ENCODE measurements at regions not wholly inside any gene's neighbourhood (a gene's known extent, or its start where the extent isn't known, plus 50 kb on each side); places are given as distances from the start of the nearest gene placed in this dataset.
A peak's percentile ranks its signal among the peaks of the same experiment; 100 is the strongest.
"Not testable (repeated sequence)": the region's sequence is repeated elsewhere in the genome, so short reads cannot be mapped to it uniquely, and the experiment has no call there.

DNA sequence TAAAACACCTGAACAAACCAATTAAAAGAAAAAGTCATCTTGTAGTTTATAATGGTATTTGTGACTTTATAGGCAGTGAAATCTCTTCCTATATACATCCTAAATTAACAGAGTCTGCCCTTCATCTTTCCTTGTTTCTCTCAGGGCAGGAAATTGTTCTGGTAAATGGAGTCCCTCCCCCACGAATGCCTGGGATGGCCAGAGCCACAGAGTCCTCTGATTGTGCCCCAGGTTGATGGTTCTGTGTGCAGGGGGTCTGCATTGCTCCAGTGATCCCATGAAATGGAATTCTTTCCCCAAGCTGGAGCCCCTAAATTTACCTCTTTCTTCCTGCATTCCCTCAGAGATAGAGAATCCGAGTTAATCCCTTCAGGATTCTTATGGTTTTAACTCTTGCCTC is 155.5 kb downstream of the MTX2 start:
- no peak for DNase-seq (ENCODE audit: low read depth)

DNA sequence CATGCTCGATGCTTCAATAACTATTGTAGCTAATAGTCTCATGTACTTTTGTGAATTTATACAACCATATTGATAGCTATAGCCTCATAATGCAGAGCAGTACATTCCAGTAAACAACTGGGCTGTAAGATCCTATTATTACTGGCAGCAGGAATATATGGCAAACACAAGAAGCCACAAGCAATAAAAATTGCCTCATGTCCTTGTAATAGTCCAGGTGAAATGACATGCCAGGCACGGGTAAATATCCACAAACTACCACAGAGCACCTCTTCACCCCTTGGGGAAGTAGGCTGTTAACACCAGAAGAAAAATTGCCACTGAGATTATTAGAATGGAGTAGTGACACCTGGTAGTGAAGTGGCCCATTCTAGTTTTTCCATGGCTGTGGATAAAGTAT is 158.3 kb downstream of the MTX2 start:
- DNase-seq (ENCODE audit: low read depth), result no peak

DNA sequence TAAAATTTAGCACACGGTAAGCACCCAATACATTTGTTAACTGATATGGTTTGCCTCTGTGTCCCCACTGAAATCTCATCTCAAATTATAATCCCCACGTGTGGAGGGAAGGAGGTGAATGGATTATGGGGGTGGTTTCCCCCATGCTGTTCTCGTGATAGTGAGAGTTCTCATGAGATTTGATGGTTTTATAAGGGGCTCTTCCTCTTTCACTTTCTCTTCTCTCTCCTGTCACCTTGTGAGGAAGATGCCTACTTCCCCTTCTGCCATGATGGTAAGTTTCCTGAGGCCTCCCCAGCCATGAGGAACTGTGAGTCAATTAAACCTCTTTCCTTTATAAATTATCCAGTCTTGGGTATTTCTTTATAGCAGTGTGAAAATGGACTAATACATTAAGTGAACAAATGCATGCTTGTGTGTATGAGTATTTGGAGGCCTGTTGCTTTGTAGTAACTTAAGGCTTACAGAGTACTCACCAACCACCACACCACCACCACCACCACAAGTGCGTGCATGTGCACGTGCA is 159.8 kb downstream of the MTX2 start:
- not testable (repeated sequence) for DNase-seq (ENCODE audit: low read depth)

DNA sequence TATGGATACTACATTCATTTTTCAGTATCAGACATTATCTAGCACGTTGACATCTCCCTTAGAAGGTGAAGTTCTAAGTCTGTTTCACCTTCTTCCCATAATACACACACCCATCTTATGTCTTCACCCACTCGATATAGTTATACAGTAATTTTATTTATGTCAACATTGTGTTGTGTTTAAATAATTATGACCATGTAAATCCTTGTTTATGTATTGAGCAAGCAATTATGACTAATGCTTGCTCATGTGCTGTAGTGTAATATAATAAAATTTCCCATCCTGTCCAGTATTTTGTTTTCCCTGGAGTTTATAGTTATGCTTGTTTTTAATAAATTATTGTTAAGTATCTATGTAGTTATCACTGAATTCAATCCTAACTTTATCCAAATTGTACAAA is 163.2 kb downstream of the MTX2 start:
- no peak for DNase-seq (ENCODE audit: low read depth)

DNA sequence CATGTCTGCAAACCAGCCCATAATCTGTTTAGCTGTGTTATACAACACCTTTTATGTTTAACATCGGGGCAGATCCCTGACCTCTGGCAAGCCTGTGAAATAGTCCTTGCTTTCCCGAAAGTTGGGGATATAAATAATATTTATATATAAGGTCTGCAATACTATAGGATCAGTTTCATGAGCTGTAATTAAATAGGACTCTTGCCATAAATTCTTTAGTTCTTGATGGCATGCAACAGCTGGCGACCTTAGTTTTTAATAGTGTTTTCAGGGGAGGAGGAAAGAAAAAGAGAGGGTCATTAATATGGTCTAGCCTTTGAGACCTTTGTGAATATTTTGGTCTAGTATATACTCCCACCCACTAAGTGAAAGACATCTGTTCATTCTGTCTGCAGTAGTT is 166.5 kb downstream of the MTX2 start:
- no peak for DNase-seq (ENCODE audit: low read depth)

DNA sequence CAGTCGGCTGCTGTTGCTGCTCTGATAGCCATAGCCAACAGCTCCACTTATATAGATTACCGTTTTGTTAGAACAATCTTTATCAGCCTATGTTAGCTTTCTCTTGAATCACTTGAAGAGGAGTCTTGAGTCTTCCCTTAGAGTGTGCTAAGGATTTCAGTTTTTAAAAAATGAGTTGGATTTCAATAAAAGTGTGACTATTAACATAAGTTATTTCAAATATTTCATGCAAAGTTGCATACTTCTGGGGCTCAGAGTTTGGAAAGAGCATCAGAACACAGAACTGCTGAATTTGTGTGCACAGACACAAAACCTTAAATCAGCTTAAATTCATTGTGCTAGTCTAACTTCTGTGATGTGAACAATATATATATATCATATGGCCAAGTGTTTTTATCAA is 174.7 kb downstream of the MTX2 start:
- DNase-seq (ENCODE audit: low read depth), result no peak

DNA sequence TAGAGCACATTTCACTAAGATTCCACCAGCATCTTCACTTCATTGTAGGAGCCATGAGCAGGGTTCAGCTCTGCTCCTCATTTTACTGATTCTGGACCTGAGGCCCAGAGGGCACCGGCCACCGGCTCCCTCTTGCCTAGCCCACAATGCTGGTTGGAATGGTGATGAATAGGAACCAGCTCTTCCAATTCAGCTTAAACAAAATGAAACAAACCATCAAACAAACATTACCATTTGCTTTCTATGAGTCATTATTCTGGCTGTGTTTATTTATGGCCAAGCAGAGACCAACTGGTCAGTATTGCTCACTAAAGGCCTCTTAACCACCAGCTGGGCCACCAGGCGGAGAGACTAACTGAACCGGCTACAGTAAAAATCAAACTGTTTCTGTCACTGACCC is 176.7 kb downstream of the MTX2 start:
- peak; percentile 39 for DNase-seq (ENCODE audit: low read depth)

DNA sequence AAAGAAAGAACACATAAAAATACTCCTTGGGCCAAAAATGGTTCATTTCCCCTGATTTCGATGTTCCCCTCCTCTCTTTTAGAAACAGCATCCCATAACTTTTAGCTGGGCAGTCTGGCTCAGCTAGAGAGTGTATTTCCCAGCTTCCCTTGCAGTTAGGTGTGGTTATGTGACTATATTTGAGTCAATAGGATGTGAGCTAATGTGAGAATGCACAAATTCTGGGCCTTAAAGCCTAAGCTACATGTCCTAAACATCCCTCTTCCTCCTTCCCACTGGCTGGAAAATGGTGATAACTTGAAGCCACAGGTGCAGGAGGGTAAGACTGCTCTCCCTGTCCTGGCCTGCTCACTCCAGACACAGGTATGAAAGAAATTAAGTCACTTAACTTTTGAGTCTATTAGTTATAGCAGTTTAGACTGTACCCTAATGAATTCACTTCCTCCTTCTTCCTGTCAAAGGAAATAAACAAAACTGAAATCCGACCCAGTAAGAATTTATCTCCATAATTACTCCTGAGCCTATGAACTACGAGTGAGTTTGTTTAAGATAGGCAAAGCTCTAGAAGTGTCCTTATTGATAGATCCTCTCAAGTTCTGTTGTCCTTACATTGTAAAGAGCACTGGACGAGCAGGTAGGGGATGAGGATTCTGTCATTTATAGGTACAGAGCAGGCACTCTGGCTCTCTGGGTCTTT is 177.6 kb downstream of the MTX2 start:
- DNase-seq (ENCODE audit: low read depth), result peak; percentile 17

DNA sequence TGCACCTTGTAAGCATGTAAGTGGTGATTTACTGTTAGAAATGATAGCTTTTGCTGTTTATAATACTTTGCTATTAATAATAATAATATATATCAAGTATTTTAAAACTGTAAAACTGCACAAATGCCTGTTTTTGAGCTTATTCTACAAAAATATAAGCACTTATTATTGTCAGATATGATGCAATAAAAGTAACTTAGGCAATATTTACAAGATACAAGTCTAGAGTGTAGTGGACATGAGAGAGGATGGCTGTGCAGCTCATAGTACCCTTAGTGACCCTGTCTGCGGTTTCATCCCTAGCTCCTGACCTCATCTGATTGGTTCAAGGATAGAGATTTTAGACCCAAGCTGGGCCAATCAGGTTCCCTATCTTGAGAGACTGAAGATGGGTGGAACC is 178.4 kb downstream of the MTX2 start:
- no peak for DNase-seq (ENCODE audit: low read depth)

DNA sequence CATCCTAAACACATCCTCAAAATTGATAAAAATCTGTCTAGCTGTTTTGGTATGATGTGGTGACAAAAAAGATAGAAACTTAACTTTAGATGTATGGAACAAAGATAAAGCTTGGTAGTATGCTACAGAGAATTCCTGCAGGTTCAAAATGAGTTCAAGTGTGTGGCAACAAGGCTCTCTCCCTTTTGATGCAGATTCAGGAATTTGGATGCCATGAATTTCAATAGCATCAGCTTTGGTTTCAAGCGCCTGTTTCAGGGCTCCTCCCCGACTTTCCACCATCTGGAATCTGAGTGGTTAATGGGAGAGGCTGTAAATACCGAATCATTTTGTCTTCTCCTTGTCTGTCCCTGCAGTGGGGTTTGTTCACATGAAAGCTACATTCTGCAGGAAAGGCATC is 180.6 kb downstream of the MTX2 start:
- DNase-seq (ENCODE audit: low read depth), result no peak

DNA sequence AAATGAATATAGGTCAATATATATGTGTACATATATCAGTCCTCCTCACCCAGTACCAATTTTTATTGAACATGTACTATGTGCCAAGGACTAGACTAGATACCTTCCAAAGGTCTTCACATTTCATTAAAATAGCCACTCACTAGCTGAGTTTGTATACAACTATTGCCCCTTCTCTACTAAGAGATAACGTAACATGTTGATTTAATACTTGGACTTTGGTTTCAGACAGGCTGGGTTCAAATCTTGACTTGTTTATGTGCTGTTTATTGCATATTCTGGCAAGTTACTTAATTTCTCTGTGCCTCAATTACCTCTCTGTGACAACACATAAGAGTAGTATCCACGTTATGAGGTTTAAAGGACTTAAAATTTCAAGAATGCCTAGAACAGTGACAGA is 184.5 kb downstream of the MTX2 start:
- no peak for DNase-seq (ENCODE audit: low read depth)

DNA sequence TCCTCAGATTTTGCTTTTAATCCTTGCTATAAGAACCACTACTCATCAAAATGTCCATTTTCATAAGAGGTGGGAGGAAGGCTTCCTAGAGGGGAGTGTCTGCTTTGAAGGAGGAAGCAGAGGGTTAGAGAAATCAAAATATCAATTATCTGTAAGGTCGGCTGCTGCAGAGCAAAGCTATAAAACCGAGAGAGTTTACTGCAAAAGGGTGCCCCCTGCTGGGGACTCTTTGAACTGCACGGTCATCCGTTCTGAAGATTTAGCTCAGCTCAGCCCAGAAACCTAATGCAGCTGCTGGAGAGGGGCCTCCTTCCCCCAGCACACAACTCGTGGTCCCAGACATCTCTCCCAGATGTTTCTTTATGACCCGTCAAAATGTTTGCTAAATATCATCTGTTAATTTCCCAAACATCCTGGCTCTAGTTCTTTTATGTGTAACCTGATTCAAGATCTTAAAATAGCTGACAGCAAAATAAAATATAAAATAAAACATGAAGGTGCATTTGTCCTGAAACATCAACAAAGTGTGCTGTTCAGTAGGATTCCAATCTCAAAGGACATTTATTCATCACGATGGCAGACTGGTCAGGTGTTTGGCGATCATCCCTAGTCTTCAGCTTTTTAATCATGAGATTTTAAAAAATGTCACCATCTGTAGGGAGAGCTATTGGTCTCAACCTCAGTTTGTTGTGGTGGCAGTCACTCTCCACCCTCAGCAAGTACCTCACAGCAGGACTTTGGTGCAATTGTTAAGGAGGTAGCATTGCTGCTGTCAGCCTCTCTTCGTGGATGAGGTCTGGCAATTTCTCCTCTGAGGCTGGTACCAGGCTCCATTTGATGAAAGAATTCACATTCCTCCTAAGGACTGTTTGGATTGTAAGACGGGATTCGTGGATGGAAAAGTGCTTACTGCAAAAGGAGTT is 185.9 kb downstream of the MTX2 start:
- DNase-seq (ENCODE audit: low read depth), result peak; percentile 58

DNA sequence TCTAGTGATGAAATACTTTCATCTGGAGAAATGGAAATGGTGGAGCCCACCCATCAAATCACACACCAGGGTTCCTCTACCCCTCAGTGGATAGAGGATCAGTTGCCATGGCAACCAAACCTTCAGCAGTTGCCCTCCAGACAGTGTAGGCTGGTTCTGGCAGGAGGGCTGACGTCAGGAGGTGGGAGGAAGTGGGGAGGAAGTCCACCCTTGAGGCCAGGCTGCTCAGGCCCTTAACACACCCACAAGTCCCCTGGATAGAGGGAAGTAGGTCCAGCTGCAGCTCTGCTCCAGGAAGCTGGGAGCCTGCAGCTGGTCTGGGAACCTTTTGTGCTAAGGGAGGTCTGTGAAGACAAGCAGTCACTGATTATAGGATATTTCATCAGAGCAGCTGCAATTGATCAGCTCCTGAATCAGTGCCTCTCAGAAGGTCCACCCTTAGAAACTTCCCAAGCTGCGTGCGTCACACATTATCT is 186.6 kb downstream of the MTX2 start:
- DNase-seq (ENCODE audit: low read depth), result peak; percentile 34

DNA sequence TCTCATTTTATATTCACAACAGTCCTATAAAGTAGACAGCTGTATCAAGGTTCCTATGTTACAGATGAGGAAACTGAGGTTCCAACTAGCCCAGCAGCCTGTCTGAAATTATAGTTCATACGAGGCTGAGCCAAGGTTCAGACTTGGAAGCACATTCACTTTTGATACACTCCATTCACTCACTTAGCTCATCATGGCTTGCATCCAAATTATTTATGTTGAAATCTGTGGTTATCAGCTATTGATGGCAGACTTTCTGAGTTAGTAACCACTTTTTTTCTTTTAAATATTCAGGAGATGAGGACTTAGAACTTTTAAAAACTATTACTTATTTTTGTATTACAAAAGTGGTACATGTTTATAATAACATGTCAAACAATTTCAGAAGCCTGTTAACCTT is 188.2 kb downstream of the MTX2 start:
- DNase-seq (ENCODE audit: low read depth), result no peak

DNA sequence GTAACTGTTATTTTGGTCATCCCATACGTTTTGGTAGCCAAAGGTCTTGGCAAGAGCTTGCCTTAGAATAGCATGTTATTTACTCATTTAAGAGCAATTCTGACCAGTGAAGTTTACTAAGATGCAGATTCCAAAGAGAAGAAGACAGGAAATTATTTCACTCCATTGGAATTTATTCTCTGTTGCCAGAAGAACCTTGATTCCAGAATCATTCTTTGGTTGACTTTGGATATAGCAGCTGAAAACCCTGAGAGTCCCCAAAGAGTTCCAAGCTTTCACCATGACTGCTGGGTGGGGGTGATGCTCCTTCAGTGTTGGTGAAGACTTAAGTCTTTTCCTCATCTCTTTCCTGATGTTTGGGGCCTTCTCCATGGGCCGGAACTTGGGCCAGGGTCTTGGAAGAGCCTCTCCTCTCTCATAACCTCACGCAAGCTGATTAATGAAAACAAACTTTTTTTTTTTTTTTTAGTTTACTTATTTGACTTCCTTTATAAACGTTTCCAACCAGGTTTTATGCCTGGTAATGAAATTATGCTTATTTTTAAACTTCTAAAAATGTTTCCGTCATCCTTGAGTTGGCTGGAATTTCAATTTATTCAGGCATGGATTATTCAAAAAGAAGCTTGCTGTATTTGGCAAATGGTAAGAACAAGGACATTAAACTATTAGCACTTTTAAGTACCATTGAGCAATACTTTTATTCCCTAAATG is 192.0 kb downstream of the MTX2 start:
- no peak for DNase-seq (ENCODE audit: low read depth)

DNA sequence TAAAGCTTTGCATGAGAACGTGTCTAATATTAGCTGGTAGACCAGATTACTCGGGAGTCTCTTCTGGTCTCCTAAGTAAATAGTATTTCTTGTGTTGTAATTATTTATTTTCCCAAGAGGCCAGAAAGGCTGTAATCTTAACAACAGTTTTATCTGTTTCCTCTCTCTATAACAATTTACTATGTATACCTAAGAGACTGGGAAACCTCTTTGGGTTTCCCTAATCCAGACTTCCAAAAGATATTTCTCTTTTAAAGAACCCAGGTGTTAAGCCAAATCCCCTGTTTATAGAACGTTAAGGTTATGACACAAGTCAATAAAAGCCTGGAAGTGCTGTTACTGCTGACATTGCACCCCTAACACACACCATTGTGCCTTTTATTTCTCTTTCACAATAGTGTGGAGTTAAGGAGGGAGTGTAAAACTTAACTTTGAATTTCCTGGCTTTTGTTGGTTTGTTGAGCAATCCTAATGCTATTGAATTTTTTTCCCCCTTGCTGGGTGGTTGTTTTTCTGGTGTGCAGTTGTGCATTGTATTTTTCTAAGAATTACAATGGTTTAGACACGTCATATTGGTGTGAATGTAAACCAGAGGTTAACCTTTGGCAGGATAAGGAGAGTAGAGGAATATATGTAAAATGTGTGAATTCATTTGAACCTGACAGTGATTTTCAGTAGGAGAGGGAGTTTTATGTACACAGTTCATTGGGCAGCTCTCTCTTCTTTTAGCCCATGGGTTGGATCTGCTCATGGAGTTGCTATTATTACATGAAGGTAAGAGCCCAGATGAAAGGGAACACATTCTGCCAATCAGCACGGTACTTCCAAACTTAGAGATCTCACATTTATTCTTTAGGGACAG is 192.8 kb downstream of the MTX2 start:
- DNase-seq (ENCODE audit: low read depth), result no peak

DNA sequence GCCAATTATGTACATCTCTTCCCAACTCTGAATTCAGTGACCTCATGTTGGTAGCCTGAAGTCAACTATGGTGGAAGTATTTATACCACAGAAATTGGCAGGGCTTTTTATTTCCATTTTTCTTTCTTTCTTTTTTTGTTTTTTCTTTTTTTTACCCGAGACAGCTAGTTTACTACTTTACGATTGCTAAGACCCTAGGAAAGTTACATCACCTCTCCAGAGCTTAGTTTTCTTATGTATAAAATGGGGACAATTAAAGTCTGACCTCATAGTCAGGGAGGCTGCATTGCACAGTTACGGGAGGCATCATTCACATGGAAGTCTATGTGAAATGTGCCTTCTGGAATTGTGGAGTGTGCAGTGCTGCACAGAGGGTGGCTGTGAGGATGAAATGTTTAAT is 194.3 kb downstream of the MTX2 start:
- no peak for DNase-seq (ENCODE audit: low read depth)

DNA sequence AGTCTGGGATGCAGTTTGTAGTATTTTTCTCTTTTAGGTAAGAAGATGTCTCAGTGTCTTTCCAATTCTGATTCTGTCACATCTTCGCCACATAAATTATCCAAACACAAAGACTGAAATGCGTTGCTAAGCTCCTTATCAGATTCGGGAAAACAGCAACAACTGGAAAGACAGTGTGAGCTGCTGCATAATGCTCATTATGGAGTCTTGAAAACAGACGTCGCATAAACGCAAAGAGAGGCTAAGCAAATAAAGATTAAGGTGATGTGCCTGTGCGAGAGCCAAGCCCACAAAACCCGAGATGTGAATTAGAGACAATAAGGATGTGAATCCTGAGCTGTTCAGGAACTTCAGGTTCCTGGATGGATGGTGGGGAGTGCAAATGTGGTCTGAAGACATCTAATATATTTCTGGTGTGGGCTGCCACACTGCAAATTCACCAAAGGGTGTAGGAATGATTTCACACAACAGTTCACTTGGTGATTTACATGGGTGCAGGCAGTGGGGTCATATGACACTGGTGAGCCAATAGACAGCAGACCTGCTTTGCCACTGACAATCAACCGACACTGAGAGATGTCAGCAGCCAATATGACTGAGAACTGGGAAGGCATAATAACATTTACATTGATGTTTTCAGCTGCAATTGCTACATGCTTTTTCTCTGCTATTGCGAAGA is 195.8 kb downstream of the MTX2 start:
- no peak for DNase-seq (ENCODE audit: low read depth)

DNA sequence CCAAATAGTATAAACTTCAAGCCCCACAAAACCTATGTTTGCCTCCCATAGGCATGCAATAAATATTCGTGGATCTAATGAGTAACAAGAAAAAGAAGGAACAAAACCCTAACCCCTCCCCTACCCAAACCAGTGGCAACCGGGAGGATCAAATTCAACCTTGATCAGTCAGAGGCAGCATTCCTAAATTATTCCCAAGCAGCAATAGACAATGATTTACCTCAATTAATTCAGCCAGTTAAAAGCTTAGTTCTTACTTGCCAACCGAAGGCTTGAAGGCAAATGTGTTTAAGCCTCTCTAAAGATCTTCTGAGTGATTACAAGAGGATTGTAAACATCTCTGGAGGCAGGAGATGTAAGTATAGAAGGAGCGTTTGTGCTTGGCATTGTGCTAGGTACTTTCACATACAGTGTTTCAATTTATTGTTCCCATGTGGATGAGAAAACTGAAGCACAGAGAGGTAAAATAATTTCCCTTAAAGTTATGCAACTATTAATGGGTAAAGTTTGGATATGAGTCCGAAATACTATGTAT is 197.7 kb downstream of the MTX2 start:
- no peak for DNase-seq (ENCODE audit: low read depth)

DNA sequence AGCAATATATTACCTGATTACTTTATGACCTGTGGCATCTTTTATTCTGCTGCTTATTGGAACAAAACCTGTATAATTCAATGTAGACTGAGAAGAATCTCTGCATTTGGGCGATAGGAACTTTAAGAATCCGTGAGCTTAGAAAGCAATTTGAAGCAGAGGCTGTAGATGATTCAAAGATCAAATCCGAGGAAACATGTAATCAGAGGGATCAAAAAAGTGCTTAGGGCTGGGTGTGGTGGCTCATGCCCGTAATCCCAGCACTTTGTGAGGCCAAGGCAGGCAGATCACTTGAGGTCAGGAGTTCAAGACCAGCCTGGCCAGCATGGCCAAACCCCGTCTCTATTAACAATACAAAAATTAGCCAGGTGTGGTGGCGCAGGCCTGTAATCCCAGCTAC is 198.4 kb downstream of the MTX2 start:
- DNase-seq (ENCODE audit: low read depth), result no peak

Measured in Daoy (cell line).